DMS114 treated with DMSO at 0.1 percent for 48 hours (cell line): ENCODE measurements at regions not wholly inside any gene's neighbourhood (a gene's known extent, or its start where the extent isn't known, plus 50 kb on each side); places are given as distances from the start of the nearest gene placed in this dataset.

Source experiments
- DNase-seq: peaks from one replicate; lab custom pipeline; 2025; ENCODE audit not compliant: unreplicated experiment; lab: John Stamatoyannopoulos, UW

- no peak for DNase-seq
These were observed 469.8 kb upstream of the ANO3 start for GRCh38 chr11:25862159-25862558.

- DNase-seq: no peak
These were observed 467.9 kb upstream of the ANO3 start for GRCh38 chr11:25863986-25864385.

- DNase-seq: no peak
These were observed 455.4 kb upstream of the ANO3 start for GRCh38 chr11:25876456-25876965.

- no peak for DNase-seq
These were observed 445.9 kb upstream of the ANO3 start for GRCh38 chr11:25886036-25886435.

- DNase-seq: no peak
These were observed 441.2 kb upstream of the ANO3 start for GRCh38 chr11:25890626-25891260.

GRCh38 chr11:25891960-25892359, 440.0 kb upstream of the ANO3 start:
- no peak for DNase-seq

DNA sequence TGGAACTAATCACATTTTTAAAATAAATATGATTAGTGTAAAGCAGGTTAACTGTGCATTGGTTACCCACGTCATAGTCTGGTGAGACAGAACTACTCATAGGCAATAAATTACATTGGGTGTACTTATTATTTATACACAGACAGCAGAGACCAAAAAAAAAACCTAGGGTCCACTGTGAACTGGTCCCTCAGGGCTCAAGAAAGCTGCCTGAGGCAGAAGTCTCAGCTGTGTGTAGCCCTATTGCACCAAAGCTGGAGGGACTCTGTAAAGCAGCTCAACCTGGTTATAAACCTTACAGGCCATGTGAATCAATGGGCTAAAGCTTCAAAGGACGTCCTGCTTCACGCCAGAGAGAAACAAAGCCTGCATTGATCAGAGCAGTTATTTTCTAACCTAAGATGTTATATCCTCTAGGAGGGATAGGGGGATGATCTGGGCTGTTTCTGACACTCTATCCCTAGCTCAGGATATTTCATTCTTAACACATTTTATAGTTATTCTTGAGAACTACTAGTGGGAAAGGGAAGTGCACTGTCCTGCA, 432.2 kb upstream of the ANO3 start:
- no peak for DNase-seq

DNA sequence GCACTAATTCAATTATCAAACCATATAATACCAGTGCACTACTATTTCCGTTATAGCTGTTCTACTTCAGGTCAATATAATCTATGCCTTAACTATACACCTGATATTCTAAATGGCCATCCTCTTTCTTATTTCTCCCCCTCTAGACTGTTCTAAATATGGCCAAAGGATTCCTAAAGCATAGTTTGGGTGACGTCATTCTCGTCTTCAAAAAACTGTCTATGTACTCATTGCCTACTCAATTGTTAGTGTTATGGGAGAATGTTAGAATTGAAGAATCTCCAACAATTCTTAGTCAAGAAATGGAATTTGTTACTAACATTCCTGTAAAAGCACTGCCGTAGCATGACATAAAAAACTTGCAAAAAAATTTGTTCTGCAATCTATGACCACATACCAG, 431.1 kb upstream of the ANO3 start:
- no peak for DNase-seq

DNA sequence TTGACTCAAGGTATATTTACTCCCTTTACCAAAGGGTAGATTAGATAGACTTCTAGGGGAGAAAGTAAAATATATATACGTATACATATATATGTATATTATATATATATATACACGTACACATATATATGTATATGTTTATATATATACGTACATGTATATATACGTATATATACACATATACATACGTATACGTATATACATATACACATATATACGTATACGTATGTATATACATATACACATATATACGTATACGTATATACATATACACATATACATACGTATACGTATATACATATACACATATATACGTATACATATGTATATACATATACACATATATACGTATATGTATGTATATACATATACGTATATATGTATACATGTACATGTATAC, 430.5 kb upstream of the ANO3 start:
- no peak for DNase-seq

DNA sequence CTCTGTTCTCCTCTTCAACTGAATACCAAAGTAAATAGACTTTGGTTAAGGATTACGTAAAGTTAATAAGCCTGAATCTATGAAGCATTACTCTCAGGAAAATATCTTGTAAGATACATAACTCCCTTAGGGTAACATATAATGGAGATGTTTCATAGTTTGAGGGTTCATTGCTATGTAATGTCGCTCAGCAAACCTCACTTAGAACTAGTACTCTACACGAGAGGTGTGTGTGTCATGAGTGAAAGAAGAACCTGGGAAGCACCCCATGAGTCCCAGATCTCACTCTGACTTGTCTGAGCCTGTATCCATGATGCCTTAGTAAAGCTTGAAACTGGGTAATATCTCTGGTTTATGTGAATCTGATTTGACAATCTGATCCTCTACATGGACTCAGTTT, 429.5 kb upstream of the ANO3 start:
- no peak for DNase-seq

DNA sequence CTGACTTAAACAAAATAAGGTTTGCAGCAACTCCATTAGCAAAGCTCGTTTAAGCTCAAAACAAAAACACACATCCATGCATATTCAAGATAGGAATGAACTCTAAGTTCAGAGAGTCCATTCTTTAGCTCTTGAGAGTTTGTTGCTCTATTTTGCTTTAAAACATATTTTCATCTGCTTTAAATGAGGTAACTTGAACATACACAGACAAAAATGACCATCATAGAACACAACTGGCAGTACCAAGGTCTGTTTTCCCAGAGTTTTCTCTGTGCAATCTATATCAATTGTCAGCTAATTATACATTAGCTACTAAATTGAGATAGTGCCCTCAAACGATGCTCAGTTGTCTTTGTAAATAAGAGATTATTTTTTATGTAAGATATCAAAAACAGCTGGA, 423.2 kb upstream of the ANO3 start:
- DNase-seq: no peak

DNA sequence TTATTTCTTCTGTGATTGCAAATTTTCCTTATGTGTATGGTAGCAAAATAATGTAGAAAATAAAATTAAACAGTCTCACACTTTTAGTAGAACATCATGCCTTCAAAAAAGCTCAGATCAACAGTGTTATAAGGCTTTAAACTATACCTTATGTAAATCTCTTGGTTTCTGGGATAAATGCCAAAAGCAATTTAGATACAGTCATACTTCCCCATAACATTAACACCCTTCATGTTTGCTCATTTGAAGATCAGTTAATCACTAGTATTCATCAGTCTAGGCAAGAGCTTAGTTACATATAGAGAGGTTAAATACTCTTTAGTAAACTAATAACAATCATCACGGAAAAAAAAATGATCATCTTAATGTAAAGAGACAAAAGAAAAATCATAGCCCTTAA, 421.8 kb upstream of the ANO3 start:
- no peak for DNase-seq

GRCh38 chr11:25920356-25920755, 411.6 kb upstream of the ANO3 start:
- no peak for DNase-seq

- DNase-seq: no peak
These were observed 407.3 kb upstream of the ANO3 start for GRCh38 chr11:25924586-25924985.

DNA sequence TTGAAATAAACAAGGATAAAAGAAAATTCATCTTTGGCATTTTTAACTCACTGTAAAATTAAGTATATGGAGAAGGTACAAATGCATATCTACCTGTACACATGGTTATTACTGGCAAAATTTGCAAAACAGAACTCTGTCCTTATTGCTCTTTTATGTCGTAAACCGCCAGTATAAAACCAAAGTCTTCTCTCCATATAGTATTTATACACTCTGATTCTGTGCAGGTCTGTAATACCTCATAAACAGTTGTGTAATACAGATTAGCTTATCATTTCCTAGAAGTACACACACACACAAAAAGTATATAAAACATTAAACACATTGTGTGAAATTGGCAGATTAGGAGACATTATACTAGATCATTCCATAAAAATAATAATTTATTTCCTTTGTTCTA, 406.6 kb upstream of the ANO3 start:
- no peak for DNase-seq

DNA sequence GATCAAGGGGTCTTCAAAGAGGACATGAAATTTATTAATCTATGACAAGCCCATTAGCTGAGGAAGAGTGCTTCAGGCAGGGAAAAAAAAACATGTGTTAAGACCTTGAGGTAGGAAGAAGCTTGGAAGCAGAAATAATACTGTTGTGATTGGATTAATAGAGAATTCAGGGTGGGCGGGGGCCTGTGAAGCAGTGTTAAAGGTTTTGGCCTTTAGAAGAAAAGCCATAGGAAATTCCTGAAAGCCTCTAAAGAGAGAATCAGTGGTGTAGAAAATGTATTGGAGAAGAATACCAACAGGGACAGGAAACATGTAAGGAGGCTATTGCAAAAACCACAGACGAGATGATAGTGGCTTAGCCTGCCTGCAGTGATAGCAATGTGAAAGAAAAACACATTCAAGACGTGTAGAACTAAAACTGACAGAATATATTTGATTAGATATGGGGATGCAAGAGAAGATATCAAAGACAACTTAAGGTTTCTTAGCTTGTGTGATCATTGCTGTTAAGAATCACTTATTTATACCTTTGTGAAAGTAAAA, 404.4 kb upstream of the ANO3 start:
- DNase-seq: no peak

DNA sequence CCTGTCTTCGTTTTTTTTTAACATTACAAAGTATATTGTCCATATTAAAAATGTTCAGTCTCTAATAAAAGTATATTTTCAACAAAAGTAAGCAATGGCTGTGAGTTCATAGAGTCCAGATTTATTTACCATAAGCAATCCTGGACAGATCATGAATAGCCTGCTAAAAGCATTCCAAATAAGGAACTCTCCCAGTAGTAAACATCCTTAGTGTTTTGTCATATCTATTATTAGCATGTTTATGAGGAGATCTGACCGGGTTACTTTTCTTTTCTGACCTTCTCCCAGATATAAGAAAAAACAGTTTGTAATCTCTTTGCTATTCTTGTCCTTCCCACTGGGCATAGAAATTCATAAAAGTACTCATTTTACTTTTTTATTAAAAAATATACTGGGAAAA, 403.9 kb upstream of the ANO3 start:
- DNase-seq: no peak

DNA sequence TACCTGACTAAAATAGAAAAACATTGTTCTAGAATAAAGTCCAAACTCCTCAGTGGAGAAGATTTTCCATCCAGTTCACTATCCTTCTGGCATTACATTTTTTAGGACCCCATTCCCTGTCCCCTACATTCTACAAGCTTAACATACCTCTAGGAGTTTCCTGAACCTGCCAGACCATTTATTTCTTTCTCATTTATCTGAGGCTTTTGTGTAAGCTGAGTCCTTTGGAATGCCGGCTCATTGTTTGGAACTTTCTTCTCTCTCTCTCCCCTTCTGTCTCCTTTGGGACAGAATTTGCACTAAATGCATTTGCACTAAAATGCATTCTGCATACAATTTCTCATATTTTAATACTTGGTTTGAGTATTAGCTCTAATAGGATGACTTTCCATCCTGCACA, 393.0 kb upstream of the ANO3 start:
- DNase-seq: no peak

DNA sequence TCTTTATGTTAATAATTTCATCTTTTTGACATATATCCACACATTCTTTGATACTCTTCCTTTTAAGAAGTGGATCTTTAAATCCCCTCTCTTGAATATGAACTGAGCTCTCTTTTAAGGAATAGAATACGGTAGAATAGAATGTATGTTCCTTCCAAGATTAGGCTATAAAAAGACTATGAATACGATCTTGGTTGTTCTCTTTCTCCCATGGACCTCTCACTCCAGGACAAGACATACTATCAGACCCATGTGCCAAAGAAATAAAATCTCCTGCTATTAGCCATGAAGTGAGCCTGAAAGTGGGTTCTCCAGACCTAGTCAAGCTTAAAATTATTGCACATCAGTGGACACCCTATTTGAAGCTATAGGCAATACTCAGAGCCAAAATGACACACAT, 392.2 kb upstream of the ANO3 start:
- no peak for DNase-seq

DNA sequence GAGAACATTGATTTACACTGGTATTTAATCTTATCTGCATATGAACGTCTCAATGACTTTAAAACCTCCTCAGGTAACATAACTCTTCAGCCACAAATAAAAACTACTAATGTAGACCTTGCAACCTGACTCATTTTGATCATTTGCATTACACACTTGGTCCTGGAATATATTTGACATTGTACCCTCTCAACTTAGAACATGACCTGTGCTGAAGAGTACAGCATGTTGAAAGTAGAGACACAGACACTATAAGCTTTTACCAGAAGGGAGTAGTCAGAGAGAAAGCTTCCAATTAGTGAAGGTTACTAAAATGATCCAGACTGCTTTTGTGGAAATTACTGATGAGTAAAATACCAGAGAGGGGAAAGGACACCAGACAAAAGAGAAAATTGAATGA, 390.6 kb upstream of the ANO3 start:
- no peak for DNase-seq

- DNase-seq: no peak
These were observed 388.9 kb upstream of the ANO3 start for GRCh38 chr11:25943031-25943430.

DNA sequence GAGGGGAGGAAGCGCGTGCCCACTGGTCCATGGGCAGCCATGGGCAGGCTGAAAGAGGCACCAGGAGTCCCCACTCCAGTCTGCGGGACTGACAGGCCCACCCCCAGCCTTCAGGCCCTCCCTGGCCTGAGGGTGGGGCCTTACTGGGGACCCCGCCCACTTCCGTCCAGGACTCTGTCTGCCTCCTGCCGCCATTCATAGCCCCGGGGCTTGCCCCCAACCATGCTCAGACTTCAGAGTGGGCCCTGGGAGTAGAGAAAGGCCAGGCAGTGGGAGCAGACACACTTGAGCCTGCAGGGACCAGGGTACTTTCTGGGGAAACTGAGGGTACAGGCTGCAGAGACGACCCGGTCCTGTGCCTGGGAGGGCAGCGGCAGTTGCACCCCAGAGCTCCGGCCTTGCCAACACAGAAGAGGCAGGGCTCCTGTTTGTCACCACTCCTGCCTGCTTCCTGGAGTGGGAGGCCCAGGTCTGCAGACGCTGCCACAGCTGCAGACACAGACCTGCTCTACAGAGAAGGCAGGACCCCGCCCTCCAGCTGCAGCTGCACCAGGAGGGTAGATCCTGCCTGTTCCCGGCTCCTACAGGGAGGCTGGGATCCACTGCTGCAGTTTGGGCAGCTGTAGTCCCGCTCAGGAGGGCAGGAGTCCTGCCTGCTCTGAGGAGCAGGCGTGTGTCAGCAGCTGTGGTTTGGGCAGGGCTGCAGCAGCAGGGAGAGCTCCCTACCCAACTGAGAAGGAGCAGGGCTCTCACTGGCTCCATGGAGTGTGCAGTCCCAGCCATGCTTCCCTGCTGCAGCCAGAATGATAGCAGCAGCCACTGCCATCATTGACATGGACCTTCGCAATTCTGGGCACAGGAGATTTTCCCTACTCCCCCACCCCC, 387.9 kb upstream of the ANO3 start:
- no peak for DNase-seq
